HG03064 (cell line): ENCODE measurements at regions not wholly inside any gene's neighbourhood (a gene's known extent, or its start where the extent isn't known, plus 50 kb on each side); places are given as distances from the start of the nearest gene placed in this dataset.

Experiments
- ATAC-seq: cut with Tn5 transposase; IDR thresholded peaks from one replicate; pipeline ENCODE4 v1.9.1; 2021; ENCODE audit warnings: low read depth; ENCODE audit not compliant: unreplicated experiment

DNA sequence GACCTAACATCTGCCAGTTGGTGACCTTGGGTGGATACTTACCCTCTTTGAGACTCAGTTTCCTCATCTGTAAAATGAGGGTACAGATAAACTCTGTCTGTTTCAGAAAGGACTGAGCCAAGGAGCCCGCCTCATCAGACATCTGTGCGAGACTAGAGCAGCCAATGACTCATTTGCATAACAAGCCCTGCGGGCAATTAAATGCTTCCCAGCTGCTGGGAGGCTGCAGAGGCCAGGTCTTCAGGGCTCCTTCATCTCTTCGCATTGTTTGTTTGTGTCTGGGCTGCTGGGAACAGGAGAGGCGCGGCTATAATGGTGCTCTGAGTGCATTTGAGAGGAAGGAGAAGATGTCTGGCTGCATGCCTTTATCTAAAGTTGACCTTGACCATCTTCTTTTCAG lies 85.0 kb downstream of the ADRA2C start:
- no peak for ATAC-seq

DNA sequence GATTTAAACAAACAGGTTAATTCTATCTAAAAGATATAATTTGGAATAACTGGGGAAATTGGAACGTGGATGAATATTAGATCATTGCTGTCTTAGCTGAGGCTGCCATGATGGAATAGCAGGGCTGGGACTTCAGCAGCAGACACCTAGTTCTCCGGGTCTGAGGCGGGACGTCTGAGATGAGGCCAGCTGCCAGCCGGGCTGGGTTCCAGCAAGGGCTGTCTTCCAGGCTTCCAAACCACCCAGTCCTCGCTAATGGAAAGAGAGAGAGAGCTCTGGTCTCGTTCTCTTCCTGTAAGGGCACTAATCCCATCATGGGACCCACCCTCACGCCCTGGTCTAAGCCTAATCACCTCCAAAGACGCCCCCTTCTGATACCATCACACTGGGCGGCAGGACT lies 85.7 kb downstream of the ADRA2C start:
- no peak for ATAC-seq

DNA sequence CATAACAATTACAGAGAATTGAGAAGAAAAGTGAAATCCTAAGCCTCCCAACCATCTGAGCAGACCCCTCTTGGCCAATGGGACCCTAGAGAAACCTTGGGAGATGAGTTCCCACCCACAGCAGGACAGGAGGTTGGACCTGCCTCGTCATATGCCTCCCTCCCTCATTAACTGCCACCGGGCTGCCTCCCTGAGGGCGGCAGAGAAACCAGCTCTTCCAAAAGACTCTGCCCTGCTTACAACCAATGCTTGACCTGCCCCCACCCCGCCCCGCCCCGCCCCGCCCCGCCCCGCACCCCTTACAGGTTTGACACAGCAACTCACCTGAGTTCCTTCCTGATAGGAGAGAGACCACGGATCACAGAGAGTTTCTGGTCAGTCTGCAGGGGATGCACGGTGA lies 86.1 kb downstream of the ADRA2C start:
- ATAC-seq = no peak

DNA sequence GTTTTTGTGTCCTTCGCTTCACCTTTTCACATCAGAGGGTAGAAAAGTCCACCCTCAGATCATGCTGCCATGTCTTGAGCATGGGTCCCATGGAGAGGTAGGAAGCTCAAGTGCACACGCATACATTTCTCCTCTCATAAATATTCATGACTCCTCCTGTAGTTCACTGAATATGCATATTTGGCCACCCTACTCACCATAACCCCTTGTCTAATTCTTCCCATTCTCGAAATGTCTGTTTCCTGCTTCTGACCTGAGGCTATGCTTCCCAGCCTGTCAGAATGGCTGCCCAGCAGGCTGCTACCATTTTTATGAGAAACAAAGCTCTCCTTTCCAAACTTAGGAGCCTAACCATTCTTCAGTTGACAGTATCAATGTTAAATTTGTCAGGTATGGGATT lies 86.5 kb downstream of the ADRA2C start:
- ATAC-seq = no peak

DNA sequence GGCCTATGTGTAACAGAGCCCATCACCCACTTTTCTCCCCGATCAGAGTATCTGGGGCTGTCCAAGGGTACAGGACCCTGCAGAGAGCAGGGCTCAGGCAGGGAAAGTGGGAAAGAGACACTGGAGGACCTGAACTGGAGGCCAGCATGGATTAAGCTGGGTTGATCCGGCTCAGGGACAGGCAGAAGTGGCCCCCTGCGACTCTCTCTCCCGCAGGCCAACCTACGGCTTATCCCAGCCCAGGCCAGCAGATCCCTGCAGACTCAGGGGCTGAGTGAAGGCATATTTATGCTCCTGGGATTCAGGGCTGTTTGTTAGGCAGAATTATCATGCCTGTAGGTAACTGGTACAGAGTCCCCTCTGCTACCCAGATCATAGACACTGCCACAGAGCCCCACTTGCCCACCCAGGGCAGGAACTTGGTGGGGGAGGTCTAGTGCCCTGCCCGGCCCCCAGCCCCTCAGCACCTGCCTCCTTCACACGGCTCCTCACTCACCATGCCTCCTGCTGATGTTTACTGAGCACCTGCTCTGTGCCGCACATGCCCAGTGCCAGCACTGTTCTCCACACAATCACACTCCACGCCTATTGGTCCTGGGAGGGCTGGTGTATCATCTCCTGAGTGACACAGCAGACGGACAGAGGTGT lies 87.3 kb downstream of the ADRA2C start:
- no peak for ATAC-seq

DNA sequence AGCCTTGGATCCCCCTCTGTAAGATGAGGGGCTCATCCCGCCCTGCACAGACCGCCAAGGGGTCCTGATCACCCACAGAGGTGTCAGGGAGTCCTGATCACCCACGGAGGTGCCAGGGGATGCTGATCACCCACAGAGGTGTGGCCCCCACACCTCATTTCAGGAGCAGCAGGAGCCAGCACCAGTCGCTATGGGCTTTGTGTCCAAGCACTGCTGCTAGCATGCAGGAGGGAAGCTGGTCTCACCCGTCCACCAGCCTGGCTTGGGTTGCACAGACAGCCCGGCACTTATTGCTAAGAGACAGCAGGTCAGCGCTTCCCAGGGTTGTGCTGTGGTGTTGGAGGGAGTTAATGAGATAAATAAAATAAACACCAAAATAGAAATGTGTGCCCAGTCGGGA lies 88.5 kb downstream of the ADRA2C start:
- no peak for ATAC-seq

DNA sequence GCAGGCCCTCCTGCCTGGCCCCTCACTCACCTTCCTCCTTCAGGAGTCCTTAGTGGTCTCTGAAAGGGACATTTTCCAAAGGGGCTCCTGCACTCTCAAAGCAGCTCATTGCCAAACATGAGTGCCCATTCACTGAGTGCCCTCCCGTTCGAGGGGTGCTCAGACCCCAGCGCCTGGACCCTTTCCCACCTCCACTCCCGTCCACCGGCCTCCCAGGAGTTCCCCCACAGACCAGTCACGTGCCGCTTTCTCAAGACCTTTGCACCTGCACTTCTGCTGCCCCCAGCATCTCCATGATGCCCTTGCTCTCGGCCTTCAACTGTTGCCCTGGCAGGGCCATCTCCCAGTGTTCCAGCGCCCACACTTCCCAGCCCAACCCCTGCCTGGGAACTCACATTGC lies 89.5 kb downstream of the ADRA2C start:
- ATAC-seq = no peak

DNA sequence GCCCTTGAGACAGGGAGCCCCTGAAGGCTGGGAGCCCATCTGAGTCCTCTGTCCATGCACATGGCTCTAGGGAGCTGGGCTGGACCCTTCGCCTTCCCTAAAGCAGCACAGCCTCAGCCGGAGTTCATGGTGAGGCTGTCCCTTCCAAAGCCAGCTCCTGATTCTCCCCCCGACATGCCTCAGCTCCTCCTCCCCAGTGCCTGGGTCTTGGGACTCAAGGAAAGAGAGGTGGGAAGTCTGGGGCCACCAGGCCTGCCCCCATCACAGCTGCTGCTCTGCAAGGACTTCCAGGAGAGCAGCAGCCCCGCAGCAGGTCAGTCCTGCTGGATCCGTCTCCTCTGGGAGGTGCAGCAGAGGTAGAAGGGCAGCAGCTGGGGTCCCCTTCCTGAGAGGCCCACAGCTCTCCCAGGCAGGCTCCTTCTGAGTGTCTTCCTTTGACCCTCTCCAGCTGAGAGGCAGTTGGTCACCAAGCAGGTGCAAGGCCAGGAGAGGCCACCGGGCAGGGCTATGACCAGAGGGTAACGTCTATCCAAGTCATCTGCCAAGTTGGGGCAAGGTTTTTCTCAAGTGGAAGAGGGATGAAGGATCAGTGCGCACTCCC lies 90.5 kb downstream of the ADRA2C start:
- no peak for ATAC-seq

DNA sequence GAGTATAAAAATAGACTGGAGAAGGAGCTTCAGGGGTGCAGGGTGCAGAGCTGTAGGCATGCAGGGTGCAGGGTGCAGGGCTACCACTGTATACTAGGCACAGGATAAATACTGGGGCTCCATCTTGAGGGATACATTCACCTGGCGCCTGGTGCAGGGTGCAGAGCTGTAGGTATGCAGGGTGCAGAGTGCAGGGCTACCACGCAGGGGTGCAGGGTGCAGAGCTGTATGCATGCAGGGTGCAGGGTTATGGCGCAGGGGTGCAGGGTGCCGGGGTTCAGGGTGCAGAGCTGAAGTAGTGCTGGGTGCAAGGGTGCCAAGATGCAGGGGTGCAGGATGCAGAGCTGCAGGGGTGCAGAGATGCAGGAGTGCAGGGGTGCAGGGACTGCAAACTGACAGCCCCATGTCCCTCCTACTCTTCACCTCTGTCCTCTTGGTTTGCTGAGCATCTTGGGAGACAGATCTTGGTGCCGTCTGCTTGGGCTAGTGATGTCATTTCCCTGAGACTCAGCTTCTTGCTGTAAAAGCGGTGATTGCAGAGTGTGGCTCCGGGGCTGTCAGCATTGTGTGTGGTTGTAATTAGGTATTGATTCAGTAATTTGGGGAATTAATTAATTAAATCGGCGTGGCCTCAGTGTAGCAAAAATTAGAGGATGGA lies 91.2 kb downstream of the ADRA2C start:
- ATAC-seq = no peak

DNA sequence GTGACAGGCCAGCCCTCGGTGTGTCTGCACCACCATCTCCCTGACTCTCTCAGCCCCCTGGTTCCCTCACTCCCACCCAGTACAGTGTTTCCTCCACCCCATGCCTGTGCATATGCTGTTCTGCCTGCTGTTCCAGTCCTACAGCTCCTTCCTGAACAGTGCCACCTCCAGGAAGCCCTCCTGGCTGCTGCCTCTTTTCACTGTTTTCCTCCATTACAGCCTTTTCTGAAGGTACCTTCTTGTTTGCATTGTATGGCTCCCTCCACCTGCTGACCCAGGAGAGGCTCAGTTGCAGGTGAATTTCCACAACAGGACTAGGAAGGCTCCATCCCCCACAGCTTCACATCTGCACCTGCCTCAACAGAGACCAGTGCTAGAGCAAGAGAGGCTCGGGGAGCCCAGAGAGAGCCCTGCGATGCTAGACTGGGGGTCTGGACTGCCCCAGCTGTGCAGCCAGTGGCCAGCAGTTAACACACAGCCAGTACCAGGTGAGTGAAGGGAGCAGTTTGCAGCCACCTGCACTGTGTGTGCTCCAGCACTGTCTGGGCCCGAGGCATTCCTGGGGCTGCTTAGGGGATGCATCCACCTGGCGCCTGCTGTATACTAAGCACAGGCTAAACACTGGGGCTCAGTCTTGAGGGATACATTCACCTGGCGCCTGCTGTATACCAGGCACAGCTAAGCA lies 92.0 kb downstream of the ADRA2C start:
- no peak for ATAC-seq

DNA sequence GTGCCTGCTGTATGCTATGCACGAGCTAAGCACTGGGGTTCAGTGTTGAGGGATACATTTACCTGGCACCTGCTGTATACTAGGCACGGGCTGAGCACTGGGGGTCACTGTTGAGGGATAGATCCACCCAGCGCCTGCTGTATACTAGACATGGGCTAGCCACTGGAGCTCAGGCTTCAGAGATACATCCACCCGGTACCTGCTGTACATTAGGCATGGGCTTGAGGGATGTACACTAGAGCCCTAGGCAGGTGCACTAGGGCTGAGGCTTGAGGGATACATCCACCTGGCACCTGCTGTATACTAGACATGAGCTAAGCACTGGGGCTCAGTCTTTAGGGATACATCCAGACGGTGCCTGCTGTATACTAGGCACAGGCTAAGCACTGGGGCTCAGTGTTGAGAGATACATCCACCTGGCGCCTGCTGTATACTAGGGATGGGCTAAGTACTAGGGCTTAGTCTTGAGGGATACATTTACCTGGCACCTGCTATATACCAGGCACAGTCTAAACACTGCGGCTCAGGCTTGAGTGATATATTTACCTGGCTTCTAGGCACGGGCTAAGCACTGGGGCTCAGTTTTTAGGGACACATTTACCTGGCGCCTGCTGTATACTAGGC lies 92.7 kb downstream of the ADRA2C start:
- no peak for ATAC-seq

DNA sequence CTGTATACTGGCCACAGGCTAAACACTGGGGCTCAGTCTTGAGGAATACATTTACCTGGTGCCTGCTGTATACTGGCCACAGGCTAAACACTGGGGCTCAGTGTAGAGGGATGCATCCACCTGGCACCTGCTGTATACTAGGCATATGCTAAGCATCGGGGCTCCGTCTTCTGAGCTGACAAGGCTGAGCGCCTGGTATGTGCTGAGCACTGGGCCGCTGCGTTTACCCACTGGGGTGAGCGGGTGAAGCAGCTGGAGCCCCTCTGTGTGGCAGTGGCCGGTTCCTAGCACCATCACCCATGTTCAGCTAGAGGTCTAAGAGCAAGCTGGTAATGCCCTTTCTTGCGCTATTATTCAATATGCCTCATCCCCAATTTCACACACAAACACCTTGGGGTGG lies 93.4 kb downstream of the ADRA2C start:
- no peak for ATAC-seq

DNA sequence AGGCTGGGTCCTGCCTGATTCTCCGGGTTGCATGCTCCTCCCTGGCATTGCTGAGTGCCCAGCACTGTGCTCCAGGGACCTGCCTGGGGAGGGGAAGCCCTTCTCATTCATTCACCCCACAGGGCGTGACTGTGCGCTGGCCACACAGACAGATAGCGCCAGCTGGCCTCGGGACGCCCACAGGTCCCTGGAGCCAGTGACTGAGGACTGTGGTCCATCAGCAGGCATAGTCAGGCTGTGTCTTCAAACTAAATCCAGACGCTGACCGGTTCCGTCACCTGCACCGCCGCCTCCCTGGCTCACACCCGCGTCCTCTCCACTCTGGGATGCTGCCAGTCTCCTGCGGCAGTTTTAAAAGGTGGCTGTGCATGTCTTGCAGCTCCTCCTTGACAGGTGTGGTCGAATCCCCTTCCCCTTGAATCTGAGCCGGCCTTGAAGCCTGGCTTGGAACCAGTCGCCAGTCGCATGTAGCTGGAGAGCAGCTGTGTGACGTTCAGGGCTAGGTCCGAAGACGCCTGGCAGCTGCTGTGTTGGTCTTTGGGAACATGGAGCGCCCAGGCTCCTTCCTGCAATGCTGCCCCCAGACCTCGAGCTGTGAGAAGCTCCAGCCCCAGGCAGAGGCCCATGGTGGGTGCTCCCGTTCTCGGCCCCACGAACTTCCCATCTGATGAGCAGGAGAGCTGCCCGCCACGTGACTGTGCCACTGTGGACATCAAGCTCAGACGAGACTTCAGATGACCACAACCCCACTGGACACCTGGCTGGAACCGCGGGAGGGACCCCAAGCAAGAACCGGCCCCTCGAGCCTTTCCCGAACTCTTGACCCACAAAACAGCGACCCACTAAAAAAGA lies 94.1 kb downstream of the ADRA2C start:
- no peak for ATAC-seq

DNA sequence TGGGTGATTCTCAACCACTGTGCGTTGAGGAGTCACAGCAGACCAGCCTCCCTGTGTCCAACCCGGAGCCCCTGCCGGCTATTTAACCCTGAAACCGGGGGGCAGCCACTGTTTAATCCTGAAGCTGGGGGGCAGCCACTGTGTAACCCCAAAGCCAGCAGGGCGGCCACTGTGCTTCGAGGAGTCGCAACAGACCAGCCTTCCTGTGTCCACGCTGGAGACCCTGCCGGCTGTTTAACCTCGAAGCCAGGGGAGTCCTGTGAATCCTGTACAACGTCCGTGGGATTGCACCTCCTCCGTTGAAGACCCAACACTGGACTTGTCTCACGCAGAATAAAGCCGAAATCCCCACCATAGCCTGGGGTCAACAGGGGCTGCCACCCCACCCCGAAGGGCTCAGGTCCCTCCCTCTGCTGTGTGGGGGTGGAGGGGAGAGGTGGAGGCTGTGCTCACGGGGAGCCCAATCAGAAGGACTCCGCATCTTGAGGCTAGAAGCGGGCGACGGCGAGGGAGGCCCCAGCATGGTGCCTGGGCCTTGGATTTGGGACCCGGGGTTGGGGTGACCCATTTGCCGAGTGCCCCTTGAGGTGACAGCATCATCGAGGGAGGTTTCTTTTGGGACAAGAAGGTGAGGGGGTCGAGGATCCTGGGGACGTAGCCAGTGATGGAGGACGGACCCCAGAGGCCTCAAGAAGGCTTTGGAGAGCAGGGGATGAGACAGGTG lies 94.9 kb downstream of the ADRA2C start:
- ATAC-seq = no peak

DNA sequence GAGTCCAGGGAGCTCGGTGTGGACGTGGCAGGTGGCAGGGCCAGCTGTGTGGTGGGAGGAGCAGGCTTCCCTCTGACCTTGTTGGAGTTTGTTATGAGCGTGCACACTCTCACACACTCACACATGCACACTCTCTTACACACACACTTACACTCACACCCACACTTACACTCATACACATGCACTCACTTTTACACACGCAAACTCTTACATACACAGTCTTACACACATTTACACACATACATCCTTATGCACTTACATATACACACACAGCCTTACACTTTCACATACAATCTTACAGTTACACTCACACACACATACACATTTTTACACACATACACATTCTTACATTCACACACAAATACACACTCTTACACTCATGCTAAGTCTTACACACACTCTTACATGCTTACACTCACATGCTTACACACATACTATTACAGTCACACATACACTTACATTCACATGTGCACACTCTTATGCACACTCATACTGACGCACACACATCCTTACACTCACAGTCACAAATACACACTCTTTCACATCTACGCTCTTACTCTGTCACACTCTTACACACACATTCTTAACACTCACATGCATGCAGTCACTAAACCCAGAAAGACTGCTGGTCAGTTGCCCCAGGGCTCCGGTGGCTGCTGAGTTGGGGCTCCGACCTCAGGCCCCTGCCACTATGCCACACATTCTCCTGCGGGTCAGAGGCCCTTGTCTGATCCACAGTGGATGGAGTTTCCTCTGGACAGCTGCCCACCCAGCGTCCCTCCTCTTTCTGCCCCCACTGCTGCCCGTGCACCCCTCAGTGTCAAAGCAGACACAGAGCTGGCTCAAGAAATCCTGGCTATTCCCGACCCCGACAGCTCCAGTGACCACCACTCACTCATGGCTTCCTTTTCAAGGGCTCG lies 95.8 kb downstream of the ADRA2C start:
- ATAC-seq = no peak

DNA sequence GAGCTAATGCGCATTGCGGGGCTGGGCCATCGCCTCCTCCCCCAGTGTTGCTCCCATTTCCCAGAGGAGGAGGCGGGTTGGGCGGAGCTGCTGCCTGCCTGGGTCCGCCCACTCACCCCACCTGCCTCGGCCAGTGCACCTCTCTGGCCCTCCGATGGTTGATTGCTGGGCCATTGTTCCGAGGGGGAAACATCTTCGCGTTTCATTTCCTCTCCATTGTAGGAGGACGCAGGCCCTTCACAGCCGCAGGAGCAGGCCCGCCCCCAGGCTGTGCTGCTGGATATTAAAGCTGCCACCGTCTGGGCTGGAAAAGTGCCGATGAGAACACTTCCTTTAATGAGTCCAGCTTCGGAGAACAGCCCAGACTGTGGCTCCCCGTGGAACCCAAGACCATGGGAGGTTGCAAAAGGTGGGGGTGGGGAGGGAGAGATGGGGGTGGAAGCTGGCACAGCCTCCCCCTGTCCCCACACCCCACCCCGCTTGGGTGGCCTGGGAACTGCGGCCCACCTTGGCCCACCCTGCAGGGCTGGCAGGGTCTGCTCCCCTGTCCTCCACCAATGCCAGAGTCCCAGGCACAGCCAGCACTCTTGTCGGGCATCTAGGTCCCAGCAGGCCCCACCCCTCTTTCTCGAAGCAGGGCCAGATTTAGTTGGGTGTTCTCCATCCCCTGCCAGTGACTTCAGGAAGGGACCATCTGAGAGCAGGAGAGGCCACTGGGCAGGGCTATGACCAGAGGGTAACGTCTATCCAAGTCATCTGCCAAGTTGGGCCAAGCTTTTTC lies 96.6 kb downstream of the ADRA2C start:
- ATAC-seq = no peak

DNA sequence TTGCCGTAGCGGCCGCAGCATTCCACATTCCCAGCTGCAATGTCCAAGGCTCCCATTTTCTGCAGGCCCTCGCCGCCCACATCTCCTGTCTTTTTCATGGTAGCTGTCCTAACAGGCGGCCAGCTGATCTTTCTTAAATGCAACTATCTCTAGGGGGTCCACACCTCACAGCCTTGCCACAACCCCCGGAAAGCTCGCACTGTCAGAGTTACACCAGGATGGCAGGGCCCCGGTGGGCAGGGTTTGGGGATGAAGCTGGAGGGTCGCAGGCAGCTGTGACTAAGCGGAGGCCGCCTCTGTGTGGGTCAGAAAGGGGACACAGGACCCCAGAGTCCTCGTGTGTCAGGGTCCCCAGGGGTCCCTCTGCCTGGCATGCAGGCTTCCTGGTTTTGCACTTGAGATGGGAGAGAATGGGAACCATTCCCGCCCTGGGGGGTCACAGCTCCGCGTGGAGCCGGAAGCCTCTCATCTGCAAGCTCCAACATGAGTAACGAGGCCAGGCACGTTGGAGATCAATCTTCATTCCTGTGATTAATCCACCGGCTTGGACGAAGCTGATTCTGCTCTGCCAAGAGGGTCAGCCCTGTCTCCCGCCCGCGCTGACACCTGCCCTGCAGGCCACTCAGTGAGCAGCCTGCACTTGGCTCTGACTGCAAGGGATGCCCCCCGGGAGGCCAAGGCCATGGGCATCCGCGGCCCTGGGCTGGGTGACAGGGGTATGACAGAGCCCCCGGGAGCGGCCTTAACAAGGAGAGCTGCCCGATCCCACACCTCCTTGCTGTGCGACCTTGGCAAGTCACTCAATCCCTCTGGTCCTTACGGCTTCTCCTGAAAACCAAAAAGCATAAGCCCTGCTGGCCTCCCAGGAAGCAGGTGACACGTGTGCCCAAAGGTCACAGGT lies 97.9 kb downstream of the ADRA2C start:
- no peak for ATAC-seq
